Neural progenitor cell (in vitro differentiated cells): ENCODE measurements at regions not wholly inside any gene's neighbourhood (a gene's known extent, or its start where the extent isn't known, plus 50 kb on each side); places are given as distances from the start of the nearest gene placed in this dataset.
A peak's percentile ranks its signal among the peaks of the same experiment; 100 is the strongest.

Source experiments
- DNase-seq: peaks from one replicate; pipeline ENCODE4 v3.0.0-alpha.2; 2016; ENCODE audit warnings: low spot score
- H2AFZ ChIP-seq: fragments of 200-600 bp; sonication (generic); replicated peaks from 2 replicates; pipeline ENCODE4 v1.6.1; 2016; ENCODE audit warnings: antibody characterized with exemption
- H3F3A ChIP-seq: fragments of 200-600 bp; sonication (generic); 2 replicates; pipeline ENCODE4 v1.6.1; 2016; ENCODE audit warnings: antibody characterized with exemption, low read depth
- H3K27ac ChIP-seq: fragments of 200-600 bp; sonication (generic); 2 replicates; pipeline ENCODE4 v1.5.1; 2016; ENCODE audit warnings: mild to moderate bottlenecking
- H3K27me3 ChIP-seq: fragments of 200-600 bp; sonication (generic); 2 replicates; pipeline ENCODE4 v1.6.1; 2016; ENCODE audit warnings: mild to moderate bottlenecking, moderate library complexity
- H3K36me3 ChIP-seq: fragments of 200-600 bp; sonication (generic); 2 replicates; pipeline ENCODE4 v1.5.1; 2016
- H3K4me1 ChIP-seq: fragments of 200-600 bp; sonication (generic); 2 replicates; pipeline ENCODE4 v1.6.1; 2016; ENCODE audit warnings: mixed run types
- H3K4me2 ChIP-seq: fragments of 200-600 bp; sonication (generic); 2 replicates; pipeline ENCODE4 v1.6.1; 2016
- H3K4me3 ChIP-seq: fragments of 200-600 bp; sonication (generic); 2 replicates; pipeline ENCODE4 v1.5.1; 2016
- H3K79me2 ChIP-seq: fragments of 200-600 bp; sonication (generic); 2 replicates; pipeline ENCODE4 v1.6.1; 2016; ENCODE audit warnings: low read depth
- H3K9ac ChIP-seq: fragments of 200-600 bp; sonication (generic); 2 replicates; pipeline ENCODE4 v1.6.1; 2016
- H3K9me3 ChIP-seq: fragments of 200-600 bp; sonication (generic); 2 replicates; pipeline ENCODE4 v1.5.1; 2016; ENCODE audit warnings: low read depth
- H4K20me1 ChIP-seq: fragments of 200-600 bp; sonication (generic); 2 replicates; pipeline ENCODE4 v1.6.1; 2016; ENCODE audit warnings: low read depth
- H3K27ac Mint-ChIP-seq: 3 replicates; pipeline ENCODE4 v1.8.0; 2021; ENCODE audit warnings: mixed read lengths
- H3K27me3 Mint-ChIP-seq: 2 replicates; pipeline ENCODE4 v1.8.0; 2022; ENCODE audit warnings: low read depth, mild to moderate bottlenecking, inconsistent platforms, moderate library complexity, mixed read lengths; ENCODE audit not compliant: insufficient read depth
- H3K36me3 Mint-ChIP-seq: 3 replicates; pipeline ENCODE4 v1.8.0; 2021; ENCODE audit warnings: mixed read lengths
- H3K4me1 Mint-ChIP-seq: 3 replicates; pipeline ENCODE4 v1.8.0; 2021; ENCODE audit warnings: mixed read lengths
- H3K4me3 Mint-ChIP-seq: 3 replicates; pipeline ENCODE4 v1.8.0; 2021; ENCODE audit warnings: mild to moderate bottlenecking, moderate library complexity, mixed read lengths
- H3K9me3 Mint-ChIP-seq: 3 replicates; pipeline ENCODE4 v1.8.0; 2020; ENCODE audit warnings: mixed read lengths
- EZH2 ChIP-seq: fragments of 200-600 bp; sonication (generic); IDR thresholded peaks from 2 replicates; pipeline ENCODE4 v1.6.1; 2017; ENCODE audit warnings: antibody characterized with exemption, mild to moderate bottlenecking, moderate library complexity
- EZH2phosphoT487 ChIP-seq: fragments of 200-600 bp; sonication (generic); IDR thresholded peaks from 2 replicates; pipeline ENCODE4 v1.6.1; 2017; ENCODE audit warnings: antibody characterized with exemption
- TF ChIP-seq, protein P1 (sequence below): fragments of 200-600 bp; sonication (generic); IDR thresholded peaks from 2 replicates; pipeline ENCODE4 v1.5.1; 2017; ENCODE audit warnings: antibody characterized with exemption, mild to moderate bottlenecking

GRCh38 chr14:84390010-84390409, 1139.9 kb upstream of the FLRT2 start:
- Histone ChIP-seq H3K4me3 (no peak overlapping the region), H3K4me1 (no peaks in the 10 kb centered on the region), H3K4me2 (no peak overlapping the region), H3K36me3 (no peaks in the 10 kb centered on the region), H2AFZ (peak overlapping the region; percentile 23), H3K27ac (no peak overlapping the region), H3K9ac (no peak overlapping the region), H3K27me3 (no peaks in the 10 kb centered on the region), H4K20me1 (no peaks in the 10 kb centered on the region), H3K9me3 (no peaks in the 10 kb centered on the region), H3K79me2 (no peaks in the 10 kb centered on the region), H3F3A (no peaks in the 10 kb centered on the region)
- Mint-ChIP-seq H3K4me3 (no peak overlapping the region), H3K36me3 (no peaks in the 10 kb centered on the region), H3K9me3 (no peaks in the 10 kb centered on the region), H3K4me1 (no peaks in the 10 kb centered on the region), H3K27me3 (no peaks in the 10 kb centered on the region), H3K27ac (no peak overlapping the region)
- DNase-seq, result no peak
- TF ChIP-seq EZH2 (no peak), EZH2phosphoT487 (no peak)
- TF ChIP-seq, protein P1, sequence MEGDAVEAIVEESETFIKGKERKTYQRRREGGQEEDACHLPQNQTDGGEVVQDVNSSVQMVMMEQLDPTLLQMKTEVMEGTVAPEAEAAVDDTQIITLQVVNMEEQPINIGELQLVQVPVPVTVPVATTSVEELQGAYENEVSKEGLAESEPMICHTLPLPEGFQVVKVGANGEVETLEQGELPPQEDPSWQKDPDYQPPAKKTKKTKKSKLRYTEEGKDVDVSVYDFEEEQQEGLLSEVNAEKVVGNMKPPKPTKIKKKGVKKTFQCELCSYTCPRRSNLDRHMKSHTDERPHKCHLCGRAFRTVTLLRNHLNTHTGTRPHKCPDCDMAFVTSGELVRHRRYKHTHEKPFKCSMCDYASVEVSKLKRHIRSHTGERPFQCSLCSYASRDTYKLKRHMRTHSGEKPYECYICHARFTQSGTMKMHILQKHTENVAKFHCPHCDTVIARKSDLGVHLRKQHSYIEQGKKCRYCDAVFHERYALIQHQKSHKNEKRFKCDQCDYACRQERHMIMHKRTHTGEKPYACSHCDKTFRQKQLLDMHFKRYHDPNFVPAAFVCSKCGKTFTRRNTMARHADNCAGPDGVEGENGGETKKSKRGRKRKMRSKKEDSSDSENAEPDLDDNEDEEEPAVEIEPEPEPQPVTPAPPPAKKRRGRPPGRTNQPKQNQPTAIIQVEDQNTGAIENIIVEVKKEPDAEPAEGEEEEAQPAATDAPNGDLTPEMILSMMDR, result no peak

DNA sequence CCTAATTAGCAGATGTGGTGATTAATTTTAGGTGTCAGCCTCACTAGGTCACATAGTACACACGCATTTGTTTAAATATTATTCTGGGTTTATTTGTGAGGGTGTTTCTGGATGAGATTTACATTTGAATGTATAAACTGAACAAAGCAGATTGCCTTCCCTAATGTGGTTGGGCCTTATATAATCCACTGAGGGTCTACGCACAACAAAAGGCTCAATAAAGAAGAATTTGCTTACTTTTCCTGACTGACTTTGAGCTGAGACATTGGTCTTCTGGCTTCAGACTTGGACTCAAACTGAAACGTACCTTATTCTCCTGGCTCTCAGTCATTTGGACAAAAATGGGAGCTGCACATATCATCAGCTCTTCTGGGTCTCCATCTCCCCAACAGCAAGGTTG, 1132.3 kb upstream of the FLRT2 start:
- no peak for DNase-seq
- H3F3A ChIP-seq, result no peaks in the 10 kb centered on the region
- TF ChIP-seq EZH2phosphoT487 (no peak), EZH2 (no peak)
- TF ChIP-seq, protein P1, result no peak
- no peak overlapping the region for H3K4me2 ChIP-seq
- H4K20me1 ChIP-seq, result no peaks in the 10 kb centered on the region
- H3K4me1 ChIP-seq, result no peaks in the 10 kb centered on the region
- Mint-ChIP-seq H3K4me1 (no peaks in the 10 kb centered on the region), H3K36me3 (peaks cover 3% of the 10 kb centered on the region), H3K27me3 (peaks cover 4% of the 10 kb centered on the region), H3K27ac (no peak overlapping the region), H3K4me3 (no peak overlapping the region), H3K9me3 (peaks cover 10% of the 10 kb centered on the region)
- no peaks in the 10 kb centered on the region for H3K79me2 ChIP-seq
- H3K36me3 ChIP-seq, result no peaks in the 10 kb centered on the region
- no peaks in the 10 kb centered on the region for H3K9me3 ChIP-seq
- no peak overlapping the region for H3K4me3 ChIP-seq
- H3K9ac ChIP-seq, result no peak overlapping the region
- no peak overlapping the region for H3K27ac ChIP-seq
- peak overlapping the region; percentile 42 for H2AFZ ChIP-seq
- no peaks in the 10 kb centered on the region for H3K27me3 ChIP-seq

DNA sequence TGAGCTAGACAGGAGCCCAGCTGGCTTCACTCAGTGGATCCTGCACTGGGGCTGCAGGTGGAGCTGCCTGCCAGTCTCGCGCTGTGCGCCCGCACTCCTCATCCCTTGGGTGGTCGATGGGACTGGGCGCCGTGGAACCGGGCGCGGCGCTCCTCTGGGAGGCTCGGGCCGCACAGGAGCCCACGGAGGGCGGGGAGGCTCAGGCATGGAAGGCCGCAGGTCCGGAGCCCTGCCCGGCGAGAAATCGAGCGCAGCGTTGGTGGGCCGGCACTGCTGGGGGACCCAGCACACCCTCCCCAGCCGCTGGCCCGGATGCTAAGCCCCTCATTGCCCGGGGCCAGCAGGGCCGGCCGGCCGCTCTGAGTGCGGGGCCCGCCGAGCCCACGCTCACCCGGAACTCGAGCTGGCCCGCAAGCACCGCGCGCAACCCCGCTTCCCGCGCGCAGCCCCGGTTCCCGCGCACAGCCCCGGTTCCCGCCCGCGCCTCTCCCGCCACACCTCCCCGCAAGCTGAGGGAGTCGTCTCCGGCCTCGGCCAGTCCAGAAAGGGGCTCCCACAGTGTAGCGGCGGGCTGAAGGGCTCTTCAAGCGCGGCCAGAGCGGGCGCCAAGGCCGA, 1130.5 kb upstream of the FLRT2 start:
- peaks cover 16% of the 10 kb centered on the region for H3K4me1 ChIP-seq
- H3K4me3 ChIP-seq, result no peak overlapping the region
- peaks cover 3% of the 10 kb centered on the region for H3K36me3 Mint-ChIP-seq
- H3K4me3 Mint-ChIP-seq, result no peak overlapping the region
- H3K9me3 ChIP-seq, result no peaks in the 10 kb centered on the region
- H2AFZ ChIP-seq, result no peak overlapping the region
- no peak overlapping the region for H3K27ac ChIP-seq
- H3K4me2 ChIP-seq, result no peak overlapping the region
- TF ChIP-seq EZH2 (no peak), EZH2phosphoT487 (no peak)
- TF ChIP-seq, protein P1, result no peak
- no peak for DNase-seq
- no peaks in the 10 kb centered on the region for H3K27me3 ChIP-seq
- no peaks in the 10 kb centered on the region for H4K20me1 ChIP-seq
- no peak overlapping the region for H3K9ac ChIP-seq
- H3F3A ChIP-seq, result peaks cover 11% of the 10 kb centered on the region
- peaks cover 10% of the 10 kb centered on the region for H3K9me3 Mint-ChIP-seq
- H3K4me1 Mint-ChIP-seq, result peaks cover 10% of the 10 kb centered on the region
- H3K79me2 ChIP-seq, result no peaks in the 10 kb centered on the region
- H3K27ac Mint-ChIP-seq, result no peak overlapping the region
- H3K27me3 Mint-ChIP-seq, result peaks cover 6% of the 10 kb centered on the region
- no peaks in the 10 kb centered on the region for H3K36me3 ChIP-seq
